GM12878 (cell line): ENCODE measurements at regions not wholly inside any gene's neighbourhood (a gene's known extent, or its start where the extent isn't known, plus 50 kb on each side); places are given as distances from the start of the nearest gene placed in this dataset.

Source experiments
- ATAC-seq: fragments of 200-7000 bp; cut with Tn5 transposase; 3 replicates; pipeline ENCODE4 v1.9.1; 2020; ENCODE audit warnings: mild to moderate bottlenecking, moderate library complexity
- BruUV-seq: library from RNA; stranded (reverse); fragments of 400-500 nt; replicated peaks from 2 replicates; lab custom pipeline; 2021; lab: Mats Ljungman, UMichigan
- CTCF ChIA-PET: fragments of 300-600 bp; sonication (Branson Sonifier 250); formaldehyde crosslinking; extraction: SDS; loops from one replicate; lab custom pipeline; 2021; ENCODE audit warnings: inconsistent platforms; lab: Yijun Ruan, JAX
- POLR2A ChIA-PET: fragments of 350-600 bp; formaldehyde crosslinking; extraction: SDS; loops from one replicate; lab custom pipeline; 2021; ENCODE audit warnings: inconsistent platforms; lab: Charles Lee
- RAD21 ChIA-PET: fragments of 300-600 bp; sonication (Branson Sonifier 250); formaldehyde crosslinking; loops from one replicate; lab custom pipeline; 2023; ENCODE audit warnings: antibody characterized with exemption; ENCODE audit not compliant: unreplicated experiment; lab: Charles Lee
- SMC1A ChIA-PET: fragments of 300-600 bp; sonication (Branson Sonifier 250); formaldehyde crosslinking; loops from one replicate; lab custom pipeline; 2023; ENCODE audit not compliant: unreplicated experiment, uncharacterized antibody; lab: Charles Lee
- DNase-seq: peaks from one replicate; pipeline ENCODE4 v3.0.0-alpha.2; 2011; ENCODE audit warnings: low read depth, low spot score
- FAIRE-seq: peaks from 3 replicates; lab custom pipeline; 2011; peaks lifted over from hg19 to GRCh38; lab: Jason Lieb, UNC
- H2AFZ ChIP-seq: 2 replicates; pipeline ENCODE4 v1.6.0; 2011; ENCODE audit warnings: low read depth, low read length, control low read depth; ENCODE audit not compliant: control insufficient read depth
- H3K27ac ChIP-seq: 2 replicates; pipeline ENCODE4 v1.5.1; 2011; ENCODE audit warnings: control low read depth; ENCODE audit not compliant: control insufficient read depth, insufficient read depth
- H3K27me3 ChIP-seq, 2 experiments: replicated peaks in 1 of 2; 2 replicates each; pipeline versions ENCODE4 v1.6.0 to v1.6.1; 2011; ENCODE audit warnings: low read length in 1 of 2; ENCODE audit not compliant: control insufficient read depth in 2 of 2, insufficient read depth in 2 of 2
- H3K36me3 ChIP-seq, 2 experiments: 2 replicates each; pipeline ENCODE4 v1.5.1; 2011; ENCODE audit warnings: low read length in 1 of 2; ENCODE audit not compliant: control insufficient read depth in 2 of 2, insufficient read depth in 2 of 2
- H3K4me1 ChIP-seq: 2 replicates; pipeline ENCODE4 v1.6.1; 2011; ENCODE audit warnings: mild to moderate bottlenecking, low read length, moderate library complexity, mixed read lengths; ENCODE audit not compliant: control insufficient read depth, insufficient read depth
- H3K4me2 ChIP-seq: 2 replicates; pipeline ENCODE4 v1.6.0; 2011; ENCODE audit warnings: control low read depth; ENCODE audit not compliant: control insufficient read depth, insufficient read depth
- H3K4me3 ChIP-seq: fragments of 200-600 bp; sonication (generic); 2 replicates; pipeline ENCODE4 v1.5.1; 2016
- H3K79me2 ChIP-seq: 2 replicates; pipeline ENCODE4 v1.6.0; 2011; ENCODE audit warnings: low read length; ENCODE audit not compliant: control insufficient read depth, insufficient read depth
- H3K9ac ChIP-seq: 2 replicates; pipeline ENCODE4 v1.8.0; 2011; ENCODE audit warnings: low read length, control low read depth, mixed read lengths; ENCODE audit not compliant: control insufficient read depth, insufficient read depth
- H3K9me3 ChIP-seq: replicated peaks from 3 replicates; pipeline ENCODE4 v1.5.1; 2011; ENCODE audit warnings: mild to moderate bottlenecking, low read length; ENCODE audit not compliant: control insufficient read depth, insufficient read depth
- H4K20me1 ChIP-seq: 2 replicates; pipeline ENCODE4 v1.6.0; 2011; ENCODE audit not compliant: control insufficient read depth, insufficient read depth
- BMI1 ChIP-seq: fragments of 450-650 bp; IDR thresholded peaks from 2 replicates; pipeline ENCODE4 v1.6.1; 2016; ENCODE audit warnings: mild to moderate bottlenecking, moderate library complexity, borderline replicate concordance
- BRCA1 ChIP-seq: IDR thresholded peaks from 2 replicates; pipeline ENCODE4 v1.6.1; 2011; ENCODE audit warnings: low read depth, low read length, improper control_type of control experiment
- CHD4 ChIP-seq: fragments of 200-600 bp; sonication (generic); IDR thresholded peaks from 2 replicates; pipeline ENCODE4 v1.6.1; 2016; ENCODE audit warnings: mild to moderate bottlenecking
- GATAD2B ChIP-seq: fragments of 450-650 bp; conservative IDR thresholded peaks from 2 replicates; pipeline ENCODE4 v1.6.1; 2017; ENCODE audit warnings: low read depth, mild to moderate bottlenecking, moderate library complexity
- JUND ChIP-seq: IDR thresholded peaks from 2 replicates; pipeline ENCODE4 v1.6.1; 2012; ENCODE audit warnings: low read depth, mild to moderate bottlenecking, low read length, improper control_type of control experiment, moderate library complexity
- KLF5 ChIP-seq: fragments of 450-650 bp; IDR thresholded peaks from 2 replicates; pipeline ENCODE4 v1.6.1; 2014; ENCODE audit warnings: mild to moderate bottlenecking; ENCODE audit not compliant: partially characterized antibody
- MEF2B ChIP-seq: fragments of 450-650 bp; IDR thresholded peaks from 2 replicates; pipeline ENCODE4 v1.6.1; 2018; ENCODE audit warnings: mild to moderate bottlenecking, moderate library complexity; ENCODE audit not compliant: partially characterized antibody, poor library complexity, severe bottlenecking
- MTA3 ChIP-seq: IDR thresholded peaks from 2 replicates; pipeline ENCODE4 v1.6.1; 2012; ENCODE audit warnings: low read length, inconsistent platforms, borderline replicate concordance
- RB1 ChIP-seq: fragments of 450-650 bp; formaldehyde crosslinking; IDR thresholded peaks from 2 replicates; pipeline ENCODE4 v1.6.1; 2017; ENCODE audit warnings: mild to moderate bottlenecking, borderline replicate concordance
- SMAD1 ChIP-seq: fragments of 450-650 bp; IDR thresholded peaks from 2 replicates; pipeline ENCODE4 v1.6.1; 2018; ENCODE audit warnings: mild to moderate bottlenecking, low read depth; ENCODE audit not compliant: partially characterized antibody
- ZNF24 ChIP-seq: fragments of 450-650 bp; IDR thresholded peaks from 2 replicates; pipeline ENCODE4 v1.6.1; 2017; ENCODE audit warnings: antibody characterized with exemption, mild to moderate bottlenecking
- ZZZ3 ChIP-seq: IDR thresholded peaks from 2 replicates; pipeline ENCODE4 v1.6.1; 2011; ENCODE audit warnings: low read depth; ENCODE audit not compliant: control insufficient read depth, insufficient read length
- WGBS: methylation state at CpG from one replicate; pipeline ENCODE4 v1.1.6; 2016; ENCODE audit warnings: low lambda C conversion rate; ENCODE audit not compliant: insufficient replicate concordance, insufficient coverage; ENCODE audit errors: missing lambda C conversion rate; 5-methylcytosine and 5-hydroxymethylcytosine counted together
- in situ Hi-C: fragments of 300-500 bp; cut with MboI; formaldehyde crosslinking; loops from 9 replicates; pipeline ENCODE4 v1.14.3; 2018; ENCODE audit warnings: mixed read lengths
- intact Hi-C: fragments of 100-400 bp; cut with micrococcal nuclease; formaldehyde crosslinking; loops from one replicate; pipeline ENCODE4 v1.14.2; 2022; ENCODE audit not compliant: unreplicated experiment
- TF ChIP-seq, protein P1 (sequence below): IDR thresholded peaks from 2 replicates; pipeline ENCODE4 v1.6.1; 2012; ENCODE audit warnings: low read depth, low read length, improper control_type of control experiment
- TF ChIP-seq, protein P2 (sequence below): fragments of 450-650 bp; formaldehyde crosslinking; IDR thresholded peaks from 2 replicates; pipeline ENCODE4 v1.4.0; 2020; ENCODE audit warnings: mild to moderate bottlenecking, moderate library complexity
- TF ChIP-seq, protein P3 (sequence below): fragments of 450-650 bp; IDR thresholded peaks from 2 replicates; pipeline ENCODE4 v1.6.1; 2016; ENCODE audit warnings: mild to moderate bottlenecking

DNA sequence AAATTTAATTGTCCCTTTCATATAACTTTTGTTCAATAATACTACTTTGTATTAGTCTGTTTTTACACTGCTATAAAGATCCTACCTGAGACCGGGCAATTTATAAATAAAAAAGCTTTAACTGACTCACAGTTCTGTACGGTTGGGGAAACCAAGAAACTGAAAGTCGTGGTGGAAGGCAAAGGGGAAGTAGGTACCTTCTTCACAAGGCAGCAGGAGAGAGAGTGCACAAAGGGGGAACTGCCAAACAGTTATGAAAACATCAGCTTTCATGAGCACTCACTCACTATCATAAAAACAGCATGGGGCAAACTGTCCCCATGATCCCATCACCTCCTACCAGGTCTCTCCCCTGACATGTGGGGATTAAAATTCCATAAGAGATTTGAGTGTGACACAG is 1069.0 kb downstream of the FSCB start:
- intact Hi-C loops (no loop called here), in situ Hi-C loops (no loop called here)
- H3K4me2 ChIP-seq = no peak overlapping the region
- H3K4me1 ChIP-seq = no peaks in the 10 kb centered on the region
- no peak for FAIRE-seq
- H3K4me3 ChIP-seq = no peak overlapping the region
- TF ChIP-seq BRCA1 (no peak), MTA3 (no peak), JUND (no peak), BMI1 (no peak), ZZZ3 (no peak)
- H3K79me2 ChIP-seq = no peaks in the 10 kb centered on the region
- no peak overlapping the region for H2AFZ ChIP-seq
- ChIA-PET CTCF (no interaction called here), RAD21 (no interaction called here), SMC1A (no interaction called here), POLR2A (no interaction called here)
- no peaks in the 10 kb centered on the region for H3K9me3 ChIP-seq
- no peak overlapping the region for H3K27ac ChIP-seq
- no peaks in the 10 kb centered on the region for H3K27me3 ChIP-seq
- 12% methylated on average over 3 of the region's 3 CpGs for WGBS
- ATAC-seq = no peak
- H3K9ac ChIP-seq = no peak overlapping the region
- no peaks in the 10 kb centered on the region for H3K36me3 ChIP-seq
- H4K20me1 ChIP-seq = no peaks in the 10 kb centered on the region
- no peak for DNase-seq
- BruUV-seq = no TSS peak

DNA sequence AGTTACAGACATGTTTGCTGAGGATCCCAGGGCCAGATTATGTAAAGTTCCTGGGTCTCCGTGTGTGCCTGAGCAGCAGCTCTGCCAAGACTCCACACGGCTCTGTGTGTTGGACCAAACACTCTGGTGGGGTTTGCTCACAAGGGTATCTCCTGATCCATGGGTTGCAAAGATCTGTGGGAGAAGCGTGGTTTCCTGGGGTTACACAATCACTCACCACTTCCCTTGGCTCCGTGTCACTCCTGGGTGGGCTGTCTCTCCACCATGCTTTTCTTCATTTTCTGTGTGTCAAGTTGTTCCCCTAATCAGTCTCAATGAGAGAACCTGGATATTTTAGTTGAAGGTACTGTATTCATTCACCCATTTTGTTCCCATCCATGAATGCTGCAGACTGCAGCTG is 1088.8 kb downstream of the FSCB start:
- H3K9ac ChIP-seq = no peak overlapping the region
- RAD21 ChIA-PET = no interaction called here
- CTCF ChIA-PET = no interaction called here
- intact Hi-C loops = no loop called here
- BruUV-seq = no TSS peak
- 15% methylated on average over 4 of the region's 4 CpGs for WGBS
- SMC1A ChIA-PET = no interaction called here
- POLR2A ChIA-PET = no interaction called here
- no peak overlapping the region for H3K27ac ChIP-seq
- no peaks in the 10 kb centered on the region for H4K20me1 ChIP-seq
- H3K4me3 ChIP-seq = no peak overlapping the region
- no peak overlapping the region for H2AFZ ChIP-seq
- FAIRE-seq = no peak
- in situ Hi-C loops = no loop called here
- no peaks in the 10 kb centered on the region for H3K27me3 ChIP-seq
- no peak overlapping the region for H3K4me2 ChIP-seq
- DNase-seq = no peak
- no peaks in the 10 kb centered on the region for H3K79me2 ChIP-seq
- no peaks in the 10 kb centered on the region for H3K4me1 ChIP-seq
- no peak for ATAC-seq
- no peaks in the 10 kb centered on the region for H3K36me3 ChIP-seq
- H3K9me3 ChIP-seq = no peaks in the 10 kb centered on the region
- TF ChIP-seq MEF2B = no peak
- TF ChIP-seq, protein P1, sequence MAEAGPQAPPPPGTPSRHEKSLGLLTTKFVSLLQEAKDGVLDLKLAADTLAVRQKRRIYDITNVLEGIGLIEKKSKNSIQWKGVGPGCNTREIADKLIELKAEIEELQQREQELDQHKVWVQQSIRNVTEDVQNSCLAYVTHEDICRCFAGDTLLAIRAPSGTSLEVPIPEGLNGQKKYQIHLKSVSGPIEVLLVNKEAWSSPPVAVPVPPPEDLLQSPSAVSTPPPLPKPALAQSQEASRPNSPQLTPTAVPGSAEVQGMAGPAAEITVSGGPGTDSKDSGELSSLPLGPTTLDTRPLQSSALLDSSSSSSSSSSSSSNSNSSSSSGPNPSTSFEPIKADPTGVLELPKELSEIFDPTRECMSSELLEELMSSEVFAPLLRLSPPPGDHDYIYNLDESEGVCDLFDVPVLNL = no peak
- no peak for TF ChIP-seq KLF5
- TF ChIP-seq SMAD1 = no peak
- TF ChIP-seq, protein P2, sequence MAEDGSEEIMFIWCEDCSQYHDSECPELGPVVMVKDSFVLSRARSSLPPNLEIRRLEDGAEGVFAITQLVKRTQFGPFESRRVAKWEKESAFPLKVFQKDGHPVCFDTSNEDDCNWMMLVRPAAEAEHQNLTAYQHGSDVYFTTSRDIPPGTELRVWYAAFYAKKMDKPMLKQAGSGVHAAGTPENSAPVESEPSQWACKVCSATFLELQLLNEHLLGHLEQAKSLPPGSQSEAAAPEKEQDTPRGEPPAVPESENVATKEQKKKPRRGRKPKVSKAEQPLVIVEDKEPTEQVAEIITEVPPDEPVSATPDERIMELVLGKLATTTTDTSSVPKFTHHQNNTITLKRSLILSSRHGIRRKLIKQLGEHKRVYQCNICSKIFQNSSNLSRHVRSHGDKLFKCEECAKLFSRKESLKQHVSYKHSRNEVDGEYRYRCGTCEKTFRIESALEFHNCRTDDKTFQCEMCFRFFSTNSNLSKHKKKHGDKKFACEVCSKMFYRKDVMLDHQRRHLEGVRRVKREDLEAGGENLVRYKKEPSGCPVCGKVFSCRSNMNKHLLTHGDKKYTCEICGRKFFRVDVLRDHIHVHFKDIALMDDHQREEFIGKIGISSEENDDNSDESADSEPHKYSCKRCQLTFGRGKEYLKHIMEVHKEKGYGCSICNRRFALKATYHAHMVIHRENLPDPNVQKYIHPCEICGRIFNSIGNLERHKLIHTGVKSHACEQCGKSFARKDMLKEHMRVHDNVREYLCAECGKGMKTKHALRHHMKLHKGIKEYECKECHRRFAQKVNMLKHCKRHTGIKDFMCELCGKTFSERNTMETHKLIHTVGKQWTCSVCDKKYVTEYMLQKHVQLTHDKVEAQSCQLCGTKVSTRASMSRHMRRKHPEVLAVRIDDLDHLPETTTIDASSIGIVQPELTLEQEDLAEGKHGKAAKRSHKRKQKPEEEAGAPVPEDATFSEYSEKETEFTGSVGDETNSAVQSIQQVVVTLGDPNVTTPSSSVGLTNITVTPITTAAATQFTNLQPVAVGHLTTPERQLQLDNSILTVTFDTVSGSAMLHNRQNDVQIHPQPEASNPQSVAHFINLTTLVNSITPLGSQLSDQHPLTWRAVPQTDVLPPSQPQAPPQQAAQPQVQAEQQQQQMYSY = no peak
- no peak for TF ChIP-seq GATAD2B
- no peak for TF ChIP-seq RB1
- TF ChIP-seq CHD4 = no peak
- TF ChIP-seq, protein P3, sequence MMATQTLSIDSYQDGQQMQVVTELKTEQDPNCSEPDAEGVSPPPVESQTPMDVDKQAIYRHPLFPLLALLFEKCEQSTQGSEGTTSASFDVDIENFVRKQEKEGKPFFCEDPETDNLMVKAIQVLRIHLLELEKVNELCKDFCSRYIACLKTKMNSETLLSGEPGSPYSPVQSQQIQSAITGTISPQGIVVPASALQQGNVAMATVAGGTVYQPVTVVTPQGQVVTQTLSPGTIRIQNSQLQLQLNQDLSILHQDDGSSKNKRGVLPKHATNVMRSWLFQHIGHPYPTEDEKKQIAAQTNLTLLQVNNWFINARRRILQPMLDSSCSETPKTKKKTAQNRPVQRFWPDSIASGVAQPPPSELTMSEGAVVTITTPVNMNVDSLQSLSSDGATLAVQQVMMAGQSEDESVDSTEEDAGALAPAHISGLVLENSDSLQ = no peak
- no peak for TF ChIP-seq ZNF24
